SK-N-SH (cell line): ENCODE measurements at regions not wholly inside any gene's neighbourhood (a gene's known extent, or its start where the extent isn't known, plus 50 kb on each side); places are given as distances from the start of the nearest gene placed in this dataset.

ENCODE experiments used
- CTCF ChIA-PET: fragments of 300-600, 350-600 bp; formaldehyde crosslinking; extraction: SDS; loops from one replicate; lab custom pipeline; 2021; lab: Yijun Ruan, JAX
- POLR2A ChIA-PET: fragments of 350-600 bp; sonication (Branson Sonifier 250); formaldehyde crosslinking; extraction: SDS; loops from one replicate; lab custom pipeline; 2020; ENCODE audit warnings: antibody characterized with exemption, inconsistent platforms; lab: Yijun Ruan, JAX
- DNase-seq: peaks from one replicate; pipeline ENCODE4 v3.0.0; 2012
- H2AFZ ChIP-seq: fragments of 200-600 bp; sonication (generic); 2 replicates; pipeline ENCODE4 v1.8.1; 2016; ENCODE audit warnings: antibody characterized with exemption, mild to moderate bottlenecking, low read depth
- H3F3A ChIP-seq: fragments of 200-600 bp; sonication (generic); replicated peaks from 2 replicates; pipeline ENCODE3; 2016; ENCODE audit warnings: antibody characterized with exemption, mild to moderate bottlenecking; ENCODE audit not compliant: insufficient read depth
- H3K27ac ChIP-seq, 2 experiments: fragments of 200-500 bp in 1 of 2; fragments of 200-600 bp in 1 of 2; sonication (Bioruptor generic) in 1 of 2; sonication (generic), shearing (Covaris generic) in 1 of 2; 2 replicates each; pipeline versions ENCODE4 v1.5.1 to v1.6.1; 2014 to 2016; ENCODE audit warnings: low read depth in 2 of 2, inconsistent platforms in 1 of 2, low read length in 1 of 2, mild to moderate bottlenecking in 1 of 2, mixed read lengths in 1 of 2
- H3K27me3 ChIP-seq: fragments of 200-600 bp; sonication (generic), shearing (Covaris generic); 2 replicates; pipeline ENCODE4 v1.6.1; 2016; ENCODE audit warnings: mixed run types; ENCODE audit not compliant: insufficient read depth
- H3K36me3 ChIP-seq, 2 experiments: fragments of 200-500 bp in 1 of 2; fragments of 200-600 bp in 1 of 2; sonication (Bioruptor generic) in 1 of 2; sonication (generic) in 1 of 2; replicated peaks in 1 of 2; 2 replicates each; pipeline versions ENCODE3 to v1.5.1; 2014 to 2016; ENCODE audit warnings: low read length in 1 of 2, mild to moderate bottlenecking in 1 of 2; ENCODE audit not compliant: insufficient read depth in 2 of 2, control insufficient read depth in 1 of 2
- H3K4me1 ChIP-seq, 2 experiments: fragments of 200-500 bp in 1 of 2; fragments of 200-600 bp in 1 of 2; sonication (Bioruptor generic) in 1 of 2; sonication (generic), shearing (Covaris generic) in 1 of 2; 2 replicates each; pipeline versions ENCODE4 v1.5.1 to v1.6.1; 2014 to 2016; ENCODE audit warnings: low read depth in 1 of 2, low read length in 1 of 2, mixed run types in 1 of 2; ENCODE audit not compliant: insufficient read depth in 2 of 2, control insufficient read depth in 1 of 2
- H3K4me2 ChIP-seq: fragments of 200-600 bp; sonication (generic), shearing (Covaris generic); 2 replicates; pipeline ENCODE4 v1.6.1; 2017; ENCODE audit warnings: mixed run types
- H3K4me3 ChIP-seq, 2 experiments: fragments of 200-500 bp in 1 of 2; fragments of 200-600 bp in 1 of 2; sonication (Bioruptor generic) in 1 of 2; sonication (generic), shearing (Covaris generic) in 1 of 2; 2 replicates each; pipeline versions ENCODE4 v1.5.1 to v1.8.1; 2014 to 2016; ENCODE audit warnings: low read depth in 2 of 2, inconsistent platforms in 1 of 2, low read length in 1 of 2, mild to moderate bottlenecking in 1 of 2, mixed read lengths in 1 of 2, moderate library complexity in 1 of 2
- H3K79me2 ChIP-seq: fragments of 200-600 bp; sonication (generic); 2 replicates; pipeline ENCODE4 v1.8.1; 2017; ENCODE audit warnings: mild to moderate bottlenecking; ENCODE audit not compliant: insufficient read depth
- H3K9ac ChIP-seq: fragments of 200-600 bp; sonication (generic); 2 replicates; pipeline ENCODE4 v1.6.1; 2017; ENCODE audit warnings: mixed run types
- H3K9me2 ChIP-seq: fragments of 200-600 bp; sonication (generic); 2 replicates; pipeline ENCODE4 v1.6.1; 2017; ENCODE audit warnings: mixed run types
- H3K9me3 ChIP-seq: fragments of 200-600 bp; sonication (generic); 2 replicates; pipeline ENCODE4 v1.6.1; 2017; ENCODE audit warnings: mixed run types, mild to moderate bottlenecking, moderate library complexity
- H4K20me1 ChIP-seq: fragments of 200-600 bp; sonication (generic); 2 replicates; pipeline ENCODE4 v1.6.1; 2017; ENCODE audit warnings: mild to moderate bottlenecking, mixed run types; ENCODE audit not compliant: insufficient read depth
- CHD2 ChIP-seq: fragments of 150-350 bp; IDR thresholded peaks from 2 replicates; pipeline ENCODE4 v1.6.1; 2018; ENCODE audit warnings: low read length; ENCODE audit not compliant: partially characterized antibody
- CTCF ChIP-seq: fragments of 200-600 bp; sonication (generic); IDR thresholded peaks from 2 replicates; pipeline ENCODE4 v1.6.1; 2017; ENCODE audit warnings: antibody characterized with exemption, mild to moderate bottlenecking, moderate library complexity
- EZH2phosphoT487 ChIP-seq: fragments of 200-600 bp; sonication (generic); IDR thresholded peaks from 2 replicates; pipeline ENCODE4 v1.6.1; 2017; ENCODE audit warnings: low read depth, mixed run types, mild to moderate bottlenecking, antibody characterized with exemption, moderate library complexity, borderline replicate concordance
- FOSL2 ChIP-seq: IDR thresholded peaks from 2 replicates; pipeline ENCODE4 v1.4.0; 2012; ENCODE audit warnings: low read depth, mild to moderate bottlenecking, moderate library complexity, borderline replicate concordance
- FOXJ3 ChIP-seq: sonication (generic); formaldehyde crosslinking; IDR thresholded peaks from 2 replicates; pipeline ENCODE4 v1.5.1; 2020; ENCODE audit warnings: mild to moderate bottlenecking, missing genetic modification reagents
- GATA2 ChIP-seq: sonication (generic); formaldehyde crosslinking; IDR thresholded peaks from 2 replicates; pipeline ENCODE4 v1.5.0; 2020; ENCODE audit warnings: mild to moderate bottlenecking, missing genetic modification reagents
- MAX ChIP-seq: IDR thresholded peaks from 2 replicates; pipeline ENCODE4 v1.4.0; 2012; ENCODE audit warnings: low read depth
- PBX3 ChIP-seq: IDR thresholded peaks from 2 replicates; pipeline ENCODE4; 2012
- POLR2AphosphoS5 ChIP-seq: IDR thresholded peaks from 2 replicates; pipeline ENCODE4 v1.6.1; 2012; ENCODE audit warnings: low read depth, low read length
- RAD21 ChIP-seq: IDR thresholded peaks from 2 replicates; pipeline ENCODE4 v1.6.1; 2012; ENCODE audit warnings: mild to moderate bottlenecking, low read length
- REST ChIP-seq: IDR thresholded peaks from 2 replicates; pipeline ENCODE4 v1.6.1; 2012; ENCODE audit warnings: mild to moderate bottlenecking, low read depth, low read length, moderate library complexity
- TEAD4 ChIP-seq: IDR thresholded peaks from 2 replicates; pipeline ENCODE4 v1.4.0; 2012; ENCODE audit warnings: mild to moderate bottlenecking, borderline replicate concordance; ENCODE audit not compliant: insufficient read depth
- WGBS: methylation state at CpG from one replicate; pipeline ENCODE4 v1.1.6; 2017; ENCODE audit warnings: low lambda C conversion rate; 5-methylcytosine and 5-hydroxymethylcytosine counted together

GRCh38 chr9:19920401-19920800, 131.6 kb upstream of the SLC24A2 start (continued):
- no peak for TF ChIP-seq MAX
- no peak for TF ChIP-seq RAD21
- no peak for TF ChIP-seq FOXJ3 (CRISPR knock-in tag)
- TF ChIP-seq GATA2 (CRISPR knock-in tag), result no peak
- TF ChIP-seq EZH2phosphoT487, result no peak
- no peak for TF ChIP-seq TEAD4
- no peak for TF ChIP-seq PBX3

- WGBS, result 7% methylated on average over 1 of the region's 1 CpG
- ChIA-PET CTCF (interaction anchor here (0.9 to 1.3 kb wide), 4 partner anchors 447 to 1192 kb away, joined by 3 to 5 read pairs (median 4); no protein-coding TSS in a partner anchor), POLR2A (no interaction called here)
- no peak overlapping the region for H3K27ac ChIP-seq
- H3K9me2 ChIP-seq, result no peaks in the 10 kb centered on the region
- H3F3A ChIP-seq, result peaks cover 4% of the 10 kb centered on the region
- H3K36me3 ChIP-seq, result no peaks in the 10 kb centered on the region
- H4K20me1 ChIP-seq, result no peaks in the 10 kb centered on the region
- H3K9ac ChIP-seq, result no peak overlapping the region
- no peak overlapping the region for H3K4me3 ChIP-seq
- no peaks in the 10 kb centered on the region for H3K27me3 ChIP-seq
- H3K4me2 ChIP-seq, result no peak overlapping the region
- no peak overlapping the region for H2AFZ ChIP-seq
- TF ChIP-seq POLR2AphosphoS5 (no peak), CHD2 (no peak), FOSL2 (no peak), REST (no peak), GATA2 (CRISPR knock-in tag) (no peak), CTCF (no peak)
- TF ChIP-seq, all 33 proteins: peak for 0
- Histone ChIP-seq H3K9me3 (no peaks in the 10 kb centered on the region), H3K79me2 (no peaks in the 10 kb centered on the region), H3K4me1 (no peaks in the 10 kb centered on the region)
- no peak for DNase-seq
Measured at GRCh38 chr9:19918630-19919029, 129.8 kb upstream of the SLC24A2 start.
